Esophagus mucosa (tissue), 1 donor: ENCODE measurements at regions not wholly inside any gene's neighbourhood (a gene's known extent, or its start where the extent isn't known, plus 50 kb on each side); places are given as distances from the start of the nearest gene placed in this dataset.

Source experiments
- ATAC-seq: fragments of 200-7000 bp; cut with Tn5 transposase; one replicate; pipeline ENCODE4 v1.9.1; 2020
- donor health status: DM: yes; HTN: yes; CAD: no.

GRCh38 chr20:24872291-24873024 is 76.6 kb upstream of the CST7 start:
- no peak for ATAC-seq

- no peak for ATAC-seq
These were observed 75.9 kb upstream of the CST7 start for GRCh38 chr20:24873025-24873620.

- no peak for ATAC-seq
These were observed 74.0 kb upstream of the CST7 start for GRCh38 chr20:24875078-24875477.

GRCh38 chr20:24877652-24878051 is 71.4 kb upstream of the CST7 start:
- no peak for ATAC-seq

- no peak for ATAC-seq
These were observed 70.4 kb upstream of the CST7 start for GRCh38 chr20:24878657-24879056.

- ATAC-seq: no peak
These were observed 69.2 kb upstream of the CST7 start for GRCh38 chr20:24879875-24880274.

- no peak for ATAC-seq
These were observed 68.7 kb upstream of the CST7 start for GRCh38 chr20:24880356-24880755.

GRCh38 chr20:24890286-24890685 is 58.8 kb upstream of the CST7 start:
- no peak for ATAC-seq

- no peak for ATAC-seq
These were observed 57.3 kb upstream of the CST7 start for GRCh38 chr20:24891546-24892393.

GRCh38 chr20:24892522-24892921 is 56.5 kb upstream of the CST7 start:
- ATAC-seq: no peak

DNA sequence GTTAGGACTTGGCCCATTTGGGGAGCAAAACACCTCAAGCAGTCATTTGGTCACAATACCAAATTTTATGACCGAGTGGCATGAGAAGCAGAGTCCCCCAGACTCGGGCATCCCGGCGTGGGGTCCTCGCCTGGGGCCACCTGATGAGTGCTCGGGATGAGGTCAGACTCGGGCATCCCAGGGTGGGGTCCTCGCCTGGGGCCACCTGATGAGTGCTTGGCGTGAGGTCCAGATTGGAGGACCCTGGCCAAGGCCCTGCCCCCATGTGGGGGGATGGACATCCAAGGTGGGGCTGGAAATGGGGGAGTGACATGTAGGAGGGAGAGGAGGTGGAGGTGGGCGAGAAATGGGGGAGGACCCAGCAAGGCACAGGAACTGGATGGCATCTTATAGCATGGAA is 56.1 kb upstream of the CST7 start:
- ATAC-seq: no peak

GRCh38 chr20:24894488-24894887 is 54.6 kb upstream of the CST7 start:
- ATAC-seq: no peak

DNA sequence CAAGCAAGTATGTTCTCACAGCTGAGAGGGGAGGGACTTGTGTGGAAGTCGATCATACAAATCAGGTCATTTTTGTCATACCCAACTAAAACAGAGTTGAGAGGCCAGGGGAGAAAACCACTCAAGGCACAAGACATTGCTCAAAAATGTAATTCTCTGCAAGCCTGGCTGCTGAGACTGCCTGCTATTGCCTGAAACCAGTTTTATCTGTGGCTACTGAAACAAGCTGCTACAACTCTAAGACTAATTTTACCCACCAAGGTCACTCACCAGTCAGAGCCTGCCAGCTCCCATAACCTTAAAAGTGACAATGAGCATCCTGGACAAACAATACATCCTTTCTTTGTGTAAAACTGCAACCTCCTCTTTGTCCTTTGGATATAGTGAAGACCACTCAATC is 54.1 kb upstream of the CST7 start:
- no peak for ATAC-seq

DNA sequence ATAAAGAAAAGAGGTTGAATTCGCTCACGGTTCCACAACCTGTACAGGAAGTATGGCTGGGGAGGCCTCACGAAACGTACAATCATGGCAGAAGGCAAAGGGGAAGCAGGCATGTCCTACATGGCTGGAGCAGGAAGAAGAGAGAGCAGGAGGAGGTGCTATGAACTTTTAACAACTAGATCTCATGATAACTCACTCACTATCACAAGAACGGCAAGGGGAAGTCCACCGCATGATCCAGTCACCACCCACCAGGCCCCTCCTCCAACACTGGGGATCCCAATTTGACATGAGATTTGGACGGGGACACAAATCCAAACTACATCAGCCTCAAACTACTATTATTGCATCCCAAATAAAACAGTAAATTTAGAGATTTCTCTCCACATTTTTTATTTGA is 53.6 kb upstream of the CST7 start:
- ATAC-seq: no peak

GRCh38 chr20:24895898-24896658 is 53.0 kb upstream of the CST7 start:
- no peak for ATAC-seq

DNA sequence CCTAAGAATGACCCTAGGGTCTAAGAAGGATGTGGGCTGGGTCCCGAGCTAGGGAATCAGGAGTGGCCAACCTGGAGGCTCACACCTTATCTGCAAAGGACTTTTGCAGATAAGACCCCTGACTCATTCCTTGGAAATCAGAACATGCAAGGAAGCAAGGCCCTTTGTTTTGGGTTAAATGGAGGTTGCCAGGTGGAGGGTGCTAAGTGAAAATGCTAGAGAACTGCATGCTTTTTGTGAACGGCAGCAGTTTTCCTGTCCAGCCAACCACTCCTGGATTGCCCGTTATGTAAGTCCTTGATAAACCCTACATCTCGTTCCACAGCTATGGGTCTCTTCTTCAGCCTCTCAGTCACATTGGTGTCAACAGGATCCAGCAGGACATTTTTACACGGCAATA is 52.1 kb upstream of the CST7 start:
- no peak for ATAC-seq

DNA sequence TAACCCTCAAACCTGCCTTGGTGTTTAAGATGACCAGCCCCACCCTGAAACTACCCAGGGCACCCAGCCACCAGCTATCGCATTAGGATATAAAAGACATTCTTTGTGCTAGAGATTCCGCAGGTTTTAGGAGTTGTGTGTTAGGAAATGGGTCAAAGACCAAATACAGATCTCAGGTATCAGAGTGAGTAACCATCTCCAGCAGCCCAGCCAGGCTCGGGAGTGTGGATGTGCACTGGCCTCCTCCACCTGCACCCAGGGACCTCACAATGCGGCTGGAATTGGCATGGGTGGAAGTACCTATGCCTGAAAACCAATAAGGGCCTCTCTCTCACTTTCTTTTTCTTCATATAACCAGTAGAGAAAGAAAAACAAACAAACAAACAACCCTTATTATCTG is 51.1 kb upstream of the CST7 start:
- ATAC-seq: no peak

DNA sequence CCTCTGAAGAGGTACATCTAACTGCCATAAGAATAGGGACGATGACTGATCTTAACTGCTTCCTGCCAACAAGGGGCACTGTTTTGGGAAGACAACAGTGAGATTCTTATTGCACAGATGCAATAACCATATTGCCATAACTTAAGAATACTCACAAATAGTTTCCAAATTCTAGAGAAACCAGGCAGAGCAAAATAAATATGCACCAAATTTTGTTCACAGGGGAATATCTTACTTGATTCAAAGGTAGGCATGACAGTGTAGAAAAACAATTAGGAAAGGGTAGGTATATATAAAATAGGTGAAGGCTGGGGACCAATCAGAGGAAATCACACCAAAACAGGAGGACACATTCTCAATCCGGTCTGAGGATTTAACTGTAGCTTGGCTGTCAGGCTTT is 49.9 kb upstream of the CST7 start:
- ATAC-seq: no peak
